ENCODE measurements at regions not wholly inside any gene's neighbourhood (a gene's known extent, or its start where the extent isn't known, plus 50 kb on each side); places are given as distances from the start of the nearest gene placed in this dataset.
"Not testable (repeated sequence)": the region's sequence is repeated elsewhere in the genome, so short reads cannot be mapped to it uniquely, and the experiment has no call there.

- DNase-seq: not testable (repeated sequence)
Measured at GRCh38 chr11:14573539-14574057, 53.4 kb upstream of the PSMA1 start.

GRCh38 chr11:14577292-14577691 lies 57.1 kb upstream of the PSMA1 start:
- DNase-seq: no peak

- no peak for DNase-seq
Measured at GRCh38 chr11:14577835-14578529, 57.8 kb upstream of the PSMA1 start.

GRCh38 chr11:14578541-14578956 lies 58.4 kb upstream of the PSMA1 start:
- peak; percentile 89 for DNase-seq

DNA sequence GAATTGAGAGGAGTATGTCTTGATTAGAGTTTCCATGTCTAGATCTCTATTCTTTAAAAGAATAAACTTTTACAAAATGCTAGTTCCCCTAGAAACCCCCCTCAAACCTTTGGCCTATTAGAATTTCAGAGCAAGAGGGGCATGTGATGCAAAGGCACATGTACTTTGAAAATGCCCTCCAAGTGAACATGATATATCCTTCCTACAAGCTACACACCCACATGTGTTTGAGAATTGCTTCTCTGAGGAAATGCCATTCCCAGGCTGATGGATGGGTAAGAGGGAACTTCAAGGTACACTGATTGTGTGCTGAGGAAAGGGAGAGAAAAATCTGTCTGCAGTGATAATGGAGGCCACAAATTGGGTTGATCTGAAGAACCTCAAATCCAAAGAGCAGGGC lies 59.5 kb upstream of the PSMA1 start:
- DNase-seq: no peak

- no peak for DNase-seq
Measured at GRCh38 chr11:14582793-14583192, 60.8 kb upstream of the PDE3B start.

GRCh38 chr11:14583252-14584034 lies 60.2 kb upstream of the PDE3B start:
- DNase-seq: no peak

- no peak for DNase-seq
Measured at GRCh38 chr11:14584035-14584363, 59.6 kb upstream of the PDE3B start.

- DNase-seq: no peak
Measured at GRCh38 chr11:14584595-14584994, 59.0 kb upstream of the PDE3B start.

GRCh38 chr11:14585438-14585837 lies 58.2 kb upstream of the PDE3B start:
- no peak for DNase-seq

- no peak for DNase-seq
Measured at GRCh38 chr11:14587258-14587657, 56.3 kb upstream of the PDE3B start.

GRCh38 chr11:14588681-14589080 lies 54.9 kb upstream of the PDE3B start:
- no peak for DNase-seq

- DNase-seq: no peak
Measured at GRCh38 chr11:14589421-14589820, 54.2 kb upstream of the PDE3B start.

DNA sequence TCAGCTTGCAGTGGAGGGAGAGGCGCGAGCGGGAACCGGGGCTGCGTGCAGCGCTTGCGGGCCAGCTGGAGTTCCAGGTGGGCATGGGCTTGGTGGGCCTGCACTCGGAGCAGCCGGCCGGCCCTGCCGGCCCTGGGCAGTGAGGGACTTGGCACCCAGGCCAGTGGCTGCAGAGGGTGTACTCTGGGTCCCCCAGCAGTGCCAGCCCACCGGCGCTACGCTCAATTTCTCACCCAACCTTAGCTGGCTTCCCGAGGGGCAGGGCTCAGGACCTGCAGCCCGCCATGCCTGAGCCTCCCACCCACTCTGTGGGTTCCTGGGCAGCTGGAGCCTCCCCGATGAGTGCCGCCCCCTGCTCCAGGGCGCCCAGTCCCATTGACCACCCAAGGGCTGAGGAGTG lies 52.6 kb upstream of the PDE3B start:
- not testable (repeated sequence) for DNase-seq

DNA sequence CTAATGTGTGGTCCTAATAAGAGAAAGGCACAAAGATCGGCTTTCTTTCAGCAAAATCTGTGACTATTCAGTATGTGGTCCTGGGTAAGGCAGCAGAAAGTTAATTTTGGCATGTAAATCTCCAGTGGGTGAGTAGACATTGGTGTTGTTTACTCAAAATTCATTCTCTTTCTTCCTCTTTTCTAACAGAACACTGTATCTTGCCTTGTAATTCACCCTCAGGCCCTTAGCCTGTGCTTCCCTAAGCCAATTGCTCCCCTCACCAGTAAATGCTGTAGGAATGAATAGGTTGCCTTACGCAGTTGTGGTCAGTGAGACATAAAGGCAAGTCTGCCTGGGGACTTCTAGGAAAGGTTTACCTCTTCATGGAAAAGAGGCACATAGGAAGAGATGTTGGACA lies 49.9 kb upstream of the PDE3B start:
- no peak for DNase-seq
